ENCODE measurements at regions not wholly inside any gene's neighbourhood (a gene's known extent, or its start where the extent isn't known, plus 50 kb on each side); places are given as distances from the start of the nearest gene placed in this dataset.

DNA sequence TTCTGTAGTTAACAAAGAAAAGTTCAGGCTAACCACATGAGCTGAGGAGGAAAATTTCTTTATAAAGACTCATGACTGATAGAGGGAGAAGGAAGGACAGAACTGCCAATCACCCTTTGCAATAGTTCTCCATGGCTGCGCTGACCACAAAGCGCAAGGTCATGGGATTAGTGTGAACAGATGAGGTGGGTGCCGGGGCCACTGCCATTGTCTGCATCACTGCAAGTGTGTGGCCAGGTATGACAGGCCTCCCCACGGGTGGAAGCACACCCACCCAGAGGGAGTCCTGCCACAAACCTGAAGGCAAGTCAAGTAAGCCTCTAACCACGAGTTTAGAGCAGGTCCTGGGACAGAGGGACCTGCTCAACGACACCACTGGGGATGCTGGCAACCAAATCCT, 128.1 kb downstream of the TUBA3C start:
- TF ChIP-seq EZH2 (IDR thresholded peaks at IDR 0.05; ENCODE audit: low read depth, unreplicated experiment) (no peak), POLR2AphosphoS5 (IDR thresholded peaks at IDR 0.05; ENCODE audit: low read depth) (no peak), ZNF331 (CRISPR knock-in tag; IDR thresholded peaks at IDR 0.05; ENCODE audit: low read depth) (no peak), JUNB (IDR thresholded peaks at IDR 0.05; ENCODE audit: unreplicated experiment) (no peak), STAT1 (IDR thresholded peaks at IDR 0.05; ENCODE audit: unreplicated experiment) (no peak), CREB1 (CRISPR knock-in tag; IDR thresholded peaks at IDR 0.05; ENCODE audit: low read depth) (no peak)
- TF ChIP-seq, protein P1, sequence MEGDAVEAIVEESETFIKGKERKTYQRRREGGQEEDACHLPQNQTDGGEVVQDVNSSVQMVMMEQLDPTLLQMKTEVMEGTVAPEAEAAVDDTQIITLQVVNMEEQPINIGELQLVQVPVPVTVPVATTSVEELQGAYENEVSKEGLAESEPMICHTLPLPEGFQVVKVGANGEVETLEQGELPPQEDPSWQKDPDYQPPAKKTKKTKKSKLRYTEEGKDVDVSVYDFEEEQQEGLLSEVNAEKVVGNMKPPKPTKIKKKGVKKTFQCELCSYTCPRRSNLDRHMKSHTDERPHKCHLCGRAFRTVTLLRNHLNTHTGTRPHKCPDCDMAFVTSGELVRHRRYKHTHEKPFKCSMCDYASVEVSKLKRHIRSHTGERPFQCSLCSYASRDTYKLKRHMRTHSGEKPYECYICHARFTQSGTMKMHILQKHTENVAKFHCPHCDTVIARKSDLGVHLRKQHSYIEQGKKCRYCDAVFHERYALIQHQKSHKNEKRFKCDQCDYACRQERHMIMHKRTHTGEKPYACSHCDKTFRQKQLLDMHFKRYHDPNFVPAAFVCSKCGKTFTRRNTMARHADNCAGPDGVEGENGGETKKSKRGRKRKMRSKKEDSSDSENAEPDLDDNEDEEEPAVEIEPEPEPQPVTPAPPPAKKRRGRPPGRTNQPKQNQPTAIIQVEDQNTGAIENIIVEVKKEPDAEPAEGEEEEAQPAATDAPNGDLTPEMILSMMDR (conservative IDR thresholded peaks at IDR 0.05; ENCODE audit: low read depth in 2 of 2): no peak
- TF ChIP-seq, protein P2, sequence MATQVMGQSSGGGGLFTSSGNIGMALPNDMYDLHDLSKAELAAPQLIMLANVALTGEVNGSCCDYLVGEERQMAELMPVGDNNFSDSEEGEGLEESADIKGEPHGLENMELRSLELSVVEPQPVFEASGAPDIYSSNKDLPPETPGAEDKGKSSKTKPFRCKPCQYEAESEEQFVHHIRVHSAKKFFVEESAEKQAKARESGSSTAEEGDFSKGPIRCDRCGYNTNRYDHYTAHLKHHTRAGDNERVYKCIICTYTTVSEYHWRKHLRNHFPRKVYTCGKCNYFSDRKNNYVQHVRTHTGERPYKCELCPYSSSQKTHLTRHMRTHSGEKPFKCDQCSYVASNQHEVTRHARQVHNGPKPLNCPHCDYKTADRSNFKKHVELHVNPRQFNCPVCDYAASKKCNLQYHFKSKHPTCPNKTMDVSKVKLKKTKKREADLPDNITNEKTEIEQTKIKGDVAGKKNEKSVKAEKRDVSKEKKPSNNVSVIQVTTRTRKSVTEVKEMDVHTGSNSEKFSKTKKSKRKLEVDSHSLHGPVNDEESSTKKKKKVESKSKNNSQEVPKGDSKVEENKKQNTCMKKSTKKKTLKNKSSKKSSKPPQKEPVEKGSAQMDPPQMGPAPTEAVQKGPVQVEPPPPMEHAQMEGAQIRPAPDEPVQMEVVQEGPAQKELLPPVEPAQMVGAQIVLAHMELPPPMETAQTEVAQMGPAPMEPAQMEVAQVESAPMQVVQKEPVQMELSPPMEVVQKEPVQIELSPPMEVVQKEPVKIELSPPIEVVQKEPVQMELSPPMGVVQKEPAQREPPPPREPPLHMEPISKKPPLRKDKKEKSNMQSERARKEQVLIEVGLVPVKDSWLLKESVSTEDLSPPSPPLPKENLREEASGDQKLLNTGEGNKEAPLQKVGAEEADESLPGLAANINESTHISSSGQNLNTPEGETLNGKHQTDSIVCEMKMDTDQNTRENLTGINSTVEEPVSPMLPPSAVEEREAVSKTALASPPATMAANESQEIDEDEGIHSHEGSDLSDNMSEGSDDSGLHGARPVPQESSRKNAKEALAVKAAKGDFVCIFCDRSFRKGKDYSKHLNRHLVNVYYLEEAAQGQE (IDR thresholded peaks at IDR 0.05; ENCODE audit: unreplicated experiment): no peak

Data from GM23338 (cell line).